ENCODE measurements at regions not wholly inside any gene's neighbourhood (a gene's known extent, or its start where the extent isn't known, plus 50 kb on each side); places are given as distances from the start of the nearest gene placed in this dataset.
"Not testable (repeated sequence)": the region's sequence is repeated elsewhere in the genome, so short reads cannot be mapped to it uniquely, and the experiment has no call there.

DNA sequence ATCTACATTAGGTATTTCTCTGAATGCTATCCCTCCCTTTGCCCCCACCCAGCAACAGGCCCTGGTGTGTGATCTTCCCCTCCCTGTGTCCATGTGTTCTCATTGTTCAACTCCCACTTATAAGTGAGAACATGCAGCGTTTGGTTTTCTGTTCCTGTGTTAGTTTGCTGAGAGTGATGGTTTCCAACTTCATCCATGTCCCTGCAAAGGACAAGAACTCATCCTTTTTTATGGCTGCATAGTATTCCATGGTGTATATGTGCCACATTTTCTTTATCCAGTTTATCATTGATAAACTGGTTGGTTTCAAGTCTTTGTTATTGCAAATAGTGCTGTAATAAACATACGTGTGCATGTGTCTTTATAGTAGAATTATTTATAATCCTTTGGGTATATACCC is 55.5 kb upstream of the RASA1 start:
- DNase-seq = not testable (repeated sequence)

DNA sequence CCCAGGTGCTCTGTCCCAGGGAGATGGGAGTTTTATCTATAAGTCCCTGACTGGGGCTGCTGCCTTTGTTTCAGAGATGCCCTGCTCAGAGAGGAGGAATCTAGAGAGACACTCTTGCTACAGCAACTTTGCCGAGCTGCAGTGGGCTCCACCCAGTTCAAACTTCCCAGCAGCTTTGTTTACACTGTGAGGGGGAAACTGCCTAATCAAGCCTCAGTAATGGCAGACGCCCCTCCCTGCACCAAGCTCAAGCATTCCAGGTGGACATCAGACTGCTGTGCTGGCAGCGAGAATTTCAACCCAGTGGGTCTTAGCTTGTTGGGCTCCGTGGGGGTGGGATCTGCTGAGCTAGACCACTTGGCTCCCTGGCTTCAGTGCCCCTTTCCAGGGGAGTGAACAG is 50.2 kb upstream of the RASA1 start:
- not testable (repeated sequence) for DNase-seq
